IPS-NIHi11 (cell line): ENCODE measurements at regions not wholly inside any gene's neighbourhood (a gene's known extent, or its start where the extent isn't known, plus 50 kb on each side); places are given as distances from the start of the nearest gene placed in this dataset.

Experiments
- DNase-seq: peaks from one replicate; pipeline ENCODE4 v3.0.0; 2012; ENCODE audit warnings: mixed read lengths, low spot score

DNA sequence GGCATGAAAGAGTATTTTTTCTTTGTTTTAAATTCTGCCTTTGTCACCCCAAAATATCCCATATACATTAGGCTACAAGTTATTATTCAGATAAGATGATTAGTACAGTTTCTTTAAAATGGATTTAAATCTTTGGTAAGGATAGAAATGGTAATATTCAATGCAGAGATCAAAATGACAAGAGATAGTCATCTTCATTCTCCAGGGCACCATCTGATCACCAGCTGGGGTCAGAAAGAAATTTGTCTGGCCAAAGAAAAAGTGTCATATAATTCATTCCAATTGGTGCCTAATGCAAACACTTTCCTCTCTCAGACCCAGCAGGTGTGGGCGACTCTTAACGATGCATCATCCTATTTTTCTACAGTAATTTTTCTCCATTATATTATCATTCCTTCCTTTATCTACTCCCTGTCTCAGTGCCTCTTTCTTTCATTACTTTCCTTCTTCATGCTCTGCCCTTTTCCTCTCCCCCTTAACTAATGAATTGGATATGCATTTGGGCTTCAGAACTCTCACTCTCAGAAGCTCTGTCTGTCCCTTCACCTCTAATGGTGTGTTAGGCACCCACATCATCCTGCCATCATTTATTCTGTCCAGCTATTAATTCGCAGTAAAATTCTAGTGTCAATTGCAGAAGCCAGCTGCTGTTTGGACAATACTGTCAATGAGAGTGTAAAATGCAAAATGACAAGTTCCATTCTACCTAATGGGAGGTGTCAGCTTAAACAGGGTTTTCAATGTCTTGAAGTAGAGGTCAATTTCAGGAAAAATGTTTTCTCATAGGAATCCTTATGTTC lies 570.5 kb downstream of the TDRD15 start:
- no peak for DNase-seq

DNA sequence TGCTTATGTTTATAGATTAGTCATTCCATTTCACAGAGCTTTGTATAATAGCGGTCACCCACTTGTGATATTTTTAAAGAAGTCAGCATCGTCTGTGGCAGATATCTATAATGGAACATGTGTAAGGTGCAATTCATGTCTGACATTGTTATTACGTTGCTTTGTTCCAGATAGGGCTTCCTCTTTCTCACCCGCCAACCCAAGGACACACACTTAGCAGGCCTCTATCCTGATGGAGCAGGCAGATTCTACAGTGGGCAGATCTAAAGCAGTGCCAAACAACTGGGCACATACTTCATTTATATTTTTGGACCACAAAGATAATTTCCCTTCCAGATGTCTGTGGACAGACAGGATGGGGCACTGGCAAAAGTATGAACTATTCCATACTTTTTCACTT lies 573.1 kb downstream of the TDRD15 start:
- no peak for DNase-seq

- no peak for DNase-seq
These were observed 576.9 kb downstream of the TDRD15 start for GRCh38 chr2:21700644-21701043.

GRCh38 chr2:21710031-21710430 lies 586.3 kb downstream of the TDRD15 start:
- no peak for DNase-seq

GRCh38 chr2:21710496-21710895 lies 586.7 kb downstream of the TDRD15 start:
- no peak for DNase-seq

GRCh38 chr2:21715887-21716286 lies 592.1 kb downstream of the TDRD15 start:
- peak; percentile 15 for DNase-seq

DNA sequence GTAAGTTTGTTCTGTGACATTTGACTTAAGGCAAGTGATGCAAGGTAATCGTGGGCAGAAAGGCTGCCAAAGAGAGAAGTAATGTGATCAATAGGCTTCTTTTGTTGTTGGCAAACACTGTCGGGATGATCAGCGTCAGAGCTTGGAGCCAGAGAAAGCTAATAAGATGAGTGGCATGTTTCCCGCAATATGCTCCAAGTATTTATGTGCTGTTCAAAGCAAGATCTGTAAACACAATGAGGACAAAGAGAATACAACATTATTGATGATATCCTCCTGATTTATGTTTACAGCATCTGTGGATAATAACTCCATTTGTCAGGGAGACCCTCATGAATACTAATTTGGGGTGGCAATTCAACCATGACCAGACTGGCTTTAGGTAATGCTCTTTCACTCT lies 603.3 kb downstream of the TDRD15 start:
- no peak for DNase-seq

GRCh38 chr2:21728133-21728532 lies 604.4 kb downstream of the TDRD15 start:
- DNase-seq = peak; percentile 8

DNA sequence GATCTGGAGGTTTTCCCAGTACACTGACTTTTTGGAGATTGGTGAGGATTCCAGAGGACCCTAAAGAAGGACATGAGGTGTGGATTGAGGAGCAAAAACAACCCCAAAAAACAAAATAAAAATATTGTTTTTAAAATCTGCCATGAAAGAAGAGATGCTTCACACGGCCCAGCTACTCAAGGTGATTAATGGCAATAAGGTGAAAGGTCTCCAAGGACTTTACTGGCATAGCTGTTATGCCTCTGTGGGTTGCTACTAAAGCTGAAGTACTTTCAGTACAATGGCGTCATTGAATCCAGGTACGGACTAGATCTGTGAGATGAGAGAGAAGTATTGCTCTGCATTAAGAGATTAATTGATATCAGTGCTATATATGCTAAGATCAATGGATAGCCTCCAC lies 606.4 kb downstream of the TDRD15 start:
- DNase-seq = no peak

DNA sequence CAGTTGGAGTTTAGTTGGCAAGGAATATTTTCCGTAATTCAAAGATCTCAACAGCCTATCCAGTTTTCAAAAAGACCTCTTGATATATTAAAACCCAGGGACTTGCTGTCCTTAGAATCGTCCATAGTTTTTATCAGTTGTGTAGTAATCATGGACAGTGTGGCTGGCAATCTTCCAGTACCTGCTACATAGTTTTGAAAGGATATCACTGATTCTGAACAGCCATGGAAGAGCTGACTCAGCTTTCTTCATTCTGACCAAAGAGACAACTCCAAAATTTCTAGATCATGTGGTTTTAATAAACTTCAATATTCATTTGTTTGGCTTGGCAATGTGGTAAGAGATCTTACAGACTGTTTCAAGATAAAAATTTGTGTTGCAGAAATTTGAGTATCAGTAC lies 616.7 kb downstream of the TDRD15 start:
- no peak for DNase-seq

DNA sequence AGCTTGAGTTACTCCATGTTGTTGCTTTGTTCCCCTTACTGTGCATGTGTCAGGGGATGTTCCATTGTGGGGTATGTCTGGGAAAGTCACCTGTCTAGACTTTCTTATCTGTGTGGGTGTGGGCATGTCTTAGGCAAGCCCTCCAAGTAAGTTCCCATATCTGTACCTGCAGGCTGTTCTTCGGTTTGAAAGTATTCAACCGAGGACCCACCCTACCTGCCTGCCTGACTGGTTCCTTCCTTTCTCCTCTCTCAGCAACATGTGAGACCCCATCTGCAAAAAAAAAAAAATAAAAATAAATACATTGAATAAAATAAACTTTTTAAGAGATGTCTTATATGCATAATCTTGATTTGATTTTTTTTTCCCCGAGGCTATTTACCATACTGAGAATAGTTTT lies 622.7 kb downstream of the TDRD15 start:
- DNase-seq = no peak

DNA sequence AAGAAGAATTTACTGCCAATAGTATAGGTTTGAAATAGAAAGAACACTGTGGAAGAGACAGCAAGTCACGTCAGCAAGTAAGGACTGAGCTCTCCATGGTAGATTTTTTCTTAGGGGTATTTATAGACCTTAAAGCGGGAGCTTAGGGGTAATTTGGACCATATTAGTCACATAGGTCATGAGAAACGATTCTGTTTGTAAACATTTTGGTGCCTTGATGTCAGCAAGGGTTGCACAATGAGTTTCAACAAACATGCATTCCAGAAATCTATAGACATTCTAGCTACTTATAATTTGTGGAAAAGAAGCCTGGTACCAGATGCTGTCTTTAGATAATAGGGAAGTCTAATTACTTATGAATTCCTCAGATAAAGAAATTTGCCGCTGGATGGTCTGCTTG lies 624.7 kb downstream of the TDRD15 start:
- no peak for DNase-seq

DNA sequence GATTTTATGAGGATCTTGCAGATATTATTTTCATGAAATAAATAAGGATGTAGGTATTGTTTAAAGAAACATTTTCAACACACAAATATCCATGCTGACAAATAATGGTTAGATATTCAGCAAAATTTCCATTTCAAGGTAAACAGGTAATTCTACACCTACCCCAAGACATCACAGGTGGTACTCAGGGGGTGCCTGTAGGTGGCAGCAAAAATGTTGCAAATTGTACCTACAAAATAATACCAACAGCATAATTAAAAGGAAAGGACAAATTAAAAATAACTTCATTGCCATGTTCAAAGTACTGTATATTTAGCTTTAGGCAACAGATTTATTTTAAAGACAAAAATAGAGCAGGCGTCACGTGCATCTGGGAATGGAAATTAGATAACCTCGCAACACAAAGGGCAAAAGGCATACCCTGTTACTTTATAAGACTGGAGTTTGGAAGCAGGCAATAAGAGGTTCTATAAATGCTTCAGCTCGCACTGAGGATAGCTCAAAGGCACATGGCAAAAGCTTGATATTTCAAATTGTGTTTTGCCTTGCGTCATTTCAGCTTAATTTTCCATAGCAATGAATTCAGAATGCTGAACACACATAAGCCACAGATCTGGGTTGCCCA lies 630.5 kb downstream of the TDRD15 start:
- DNase-seq = peak; percentile 15

- no peak for DNase-seq
These were observed 634.1 kb downstream of the TDRD15 start for GRCh38 chr2:21757805-21758430.

GRCh38 chr2:21759819-21760218 lies 636.1 kb downstream of the TDRD15 start:
- no peak for DNase-seq

- DNase-seq = no peak
These were observed 637.6 kb downstream of the TDRD15 start for GRCh38 chr2:21761361-21761760.

DNA sequence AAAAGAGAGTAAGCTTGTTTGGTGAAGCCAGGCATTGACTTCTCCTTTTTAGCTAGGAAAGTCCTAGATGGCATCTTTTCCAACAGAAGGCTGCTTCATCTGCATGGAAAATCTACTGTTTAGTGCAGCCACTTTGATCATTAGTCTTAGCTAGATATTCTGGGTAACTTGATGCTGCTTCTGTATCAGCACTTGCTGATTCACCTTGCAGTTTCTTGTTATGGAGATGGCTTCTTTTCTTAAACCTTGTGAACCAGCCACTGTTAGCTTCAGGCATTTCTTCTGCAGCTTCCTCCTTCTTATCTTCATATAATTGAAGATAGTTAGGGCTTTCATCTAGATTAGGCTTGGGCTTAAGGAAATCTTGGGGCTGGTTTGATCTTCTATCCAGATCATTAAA lies 639.7 kb downstream of the TDRD15 start:
- DNase-seq = no peak

GRCh38 chr2:21770787-21771186 lies 647.0 kb downstream of the TDRD15 start:
- DNase-seq = no peak

DNA sequence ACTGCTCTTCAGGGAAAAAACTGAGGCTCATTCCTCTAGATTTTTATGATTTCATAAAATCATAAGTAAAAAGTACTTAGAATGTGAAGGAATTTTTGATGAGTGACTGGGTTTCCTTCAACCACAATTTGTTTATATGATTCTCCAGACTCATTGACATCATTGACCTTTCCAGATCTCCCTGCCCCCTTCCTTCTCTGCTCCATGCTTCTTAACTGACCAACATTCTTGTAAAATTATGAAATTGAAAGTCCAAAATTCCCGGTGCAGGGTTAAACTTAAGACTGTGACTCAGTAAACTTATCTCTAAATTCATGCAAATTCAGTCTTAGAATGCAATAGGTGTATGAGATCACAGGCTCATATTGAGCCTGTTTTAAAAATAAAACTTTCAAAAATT lies 648.9 kb downstream of the TDRD15 start:
- DNase-seq = no peak

DNA sequence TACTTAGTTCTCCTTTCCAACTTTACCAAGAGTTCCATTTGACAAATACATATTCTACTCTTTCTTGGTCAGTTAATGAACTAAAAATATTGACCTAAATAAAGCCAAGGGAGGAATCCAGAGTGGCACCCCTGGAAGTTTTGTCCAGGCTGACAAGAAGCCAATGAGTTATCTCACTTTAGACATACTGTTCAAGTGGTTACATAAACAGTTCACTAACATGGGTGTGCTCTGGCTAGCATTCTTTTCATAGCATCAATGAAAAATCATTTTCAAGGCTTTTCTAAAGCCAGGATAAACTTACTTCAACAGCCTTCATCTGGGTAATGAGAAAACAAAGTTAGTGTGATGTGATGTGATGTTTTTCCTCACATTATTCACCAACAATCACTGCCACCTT lies 649.4 kb downstream of the TDRD15 start:
- DNase-seq = no peak

DNA sequence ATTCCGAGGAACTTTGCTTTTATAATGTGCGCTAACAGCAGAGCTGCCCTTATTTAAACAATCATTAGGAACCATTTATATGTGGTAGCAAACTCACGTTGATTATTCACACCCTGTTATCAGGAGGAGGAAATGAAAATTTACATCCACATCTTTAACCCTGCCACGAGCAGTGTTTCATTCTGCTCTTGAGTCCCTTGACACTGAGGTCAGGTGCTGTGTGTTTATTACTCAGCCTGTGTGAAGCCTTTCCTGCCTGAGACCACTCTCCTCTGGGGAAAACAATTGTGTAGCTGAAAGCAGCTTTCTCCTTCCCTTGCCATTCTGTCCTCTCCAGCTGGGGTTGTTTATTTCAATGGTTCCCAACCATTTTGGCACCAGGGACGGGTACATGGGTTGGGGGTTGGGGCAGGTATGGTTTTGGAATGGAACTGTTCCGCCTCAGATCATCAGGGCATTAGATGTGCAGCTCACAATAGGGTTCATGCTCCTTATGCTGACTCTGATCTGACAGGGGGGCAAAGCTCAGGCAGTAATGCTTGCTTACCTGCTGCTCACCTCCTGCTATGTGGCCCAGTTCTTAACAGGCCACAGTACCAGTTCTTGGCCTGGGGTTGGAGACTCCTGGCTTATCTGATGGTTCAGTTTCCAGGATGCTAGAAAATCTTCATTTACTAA lies 651.1 kb downstream of the TDRD15 start:
- DNase-seq = no peak

- DNase-seq = no peak
These were observed 656.0 kb downstream of the TDRD15 start for GRCh38 chr2:21779786-21780185.

DNA sequence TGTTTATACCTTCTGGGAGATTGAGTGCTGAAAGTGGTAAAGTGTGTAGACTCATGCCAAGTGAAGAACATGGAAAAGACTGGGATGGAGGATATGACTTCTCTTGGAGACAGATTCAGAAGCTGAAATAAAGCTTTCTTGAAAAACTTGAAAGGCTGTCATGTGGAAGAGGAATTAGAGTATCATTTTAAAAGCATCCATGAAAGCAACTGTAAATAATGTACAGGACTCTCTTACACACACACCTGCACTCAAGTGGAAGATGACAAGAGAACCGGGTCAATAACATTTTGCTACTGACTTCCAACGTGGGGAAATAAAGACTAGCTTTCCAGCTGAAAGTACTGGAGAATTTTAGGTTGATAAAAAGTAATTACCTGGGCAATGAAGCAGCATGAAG lies 658.2 kb downstream of the TDRD15 start:
- no peak for DNase-seq
